Hematopoietic multipotent progenitor cell treated with erythropoietin and hydrocortisone succinate and interleukin-3 and kit ligand, for 17 days (in vitro differentiated cells): ENCODE measurements at regions not wholly inside any gene's neighbourhood (a gene's known extent, or its start where the extent isn't known, plus 50 kb on each side); places are given as distances from the start of the nearest gene placed in this dataset.
"Not testable (repeated sequence)": the region's sequence is repeated elsewhere in the genome, so short reads cannot be mapped to it uniquely, and the experiment has no call there.

Experiments
- DNase-seq: peaks from one replicate; pipeline ENCODE4 v3.0.0-alpha.2; 2015; ENCODE audit warnings: low spot score

DNA sequence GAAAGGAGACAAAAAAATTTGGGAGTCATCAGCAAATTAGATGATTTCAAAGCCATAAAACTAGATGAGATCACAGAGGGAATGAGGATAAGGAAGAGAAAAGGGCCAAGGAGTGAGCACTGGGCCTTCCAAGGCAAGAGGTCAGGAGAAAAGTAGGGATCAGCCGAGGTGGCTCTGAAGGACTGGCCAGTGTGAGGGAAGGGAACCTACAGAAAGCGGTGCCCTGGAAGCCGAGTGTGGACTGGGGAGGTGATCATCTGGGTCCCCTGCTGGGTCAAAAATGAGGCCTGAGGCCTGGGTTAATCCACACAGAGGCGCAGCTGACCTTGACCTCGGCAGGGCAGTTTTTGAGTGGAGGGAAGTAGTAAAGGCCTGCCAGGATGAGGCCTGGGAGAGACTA is 133.8 kb downstream of the SMIM20 start:
- DNase-seq: no peak

DNA sequence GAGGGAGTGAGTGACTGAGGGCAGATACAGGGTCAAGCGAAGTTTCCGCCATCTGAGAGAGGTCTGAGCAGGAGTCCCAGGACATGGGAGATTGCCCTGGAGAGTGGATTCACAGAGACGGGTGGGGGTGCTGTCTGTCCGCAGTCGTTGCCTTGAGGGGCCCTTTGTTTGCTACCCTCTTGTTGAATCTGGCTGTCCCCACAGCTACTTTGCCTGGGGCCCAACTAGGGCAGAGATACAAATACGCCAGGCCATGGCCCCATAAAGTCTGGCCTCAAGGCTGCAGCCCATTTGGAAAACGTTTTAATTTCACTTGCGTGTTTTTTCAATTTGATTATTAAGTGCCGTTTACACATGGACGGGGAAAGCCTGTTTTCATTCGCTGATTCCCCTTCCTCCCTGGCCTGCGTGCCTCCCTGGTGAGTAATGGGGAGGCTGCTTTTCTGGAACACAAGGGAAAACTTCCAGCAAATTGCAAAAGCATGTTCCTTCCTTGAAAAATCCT is 134.4 kb downstream of the SMIM20 start:
- no peak for DNase-seq

DNA sequence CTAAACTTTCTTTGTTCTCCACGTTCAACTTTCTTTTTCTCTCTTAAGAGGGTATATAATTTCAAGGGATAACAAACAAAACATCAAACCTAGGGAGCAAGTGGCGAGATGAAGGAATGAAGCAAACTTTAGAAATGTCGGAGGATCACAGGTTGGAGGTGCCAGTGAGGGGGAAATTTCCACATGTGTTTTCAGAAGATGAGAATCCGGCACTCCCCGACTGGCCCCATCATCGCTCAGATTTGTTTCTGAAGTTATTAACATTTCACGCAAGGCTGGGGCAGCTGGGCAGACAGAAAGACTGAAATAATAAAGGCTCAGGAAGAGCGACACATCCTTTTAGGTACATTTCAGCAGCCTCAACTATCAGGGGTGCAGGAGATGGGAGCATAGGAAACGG is 134.9 kb downstream of the SMIM20 start:
- DNase-seq: no peak

DNA sequence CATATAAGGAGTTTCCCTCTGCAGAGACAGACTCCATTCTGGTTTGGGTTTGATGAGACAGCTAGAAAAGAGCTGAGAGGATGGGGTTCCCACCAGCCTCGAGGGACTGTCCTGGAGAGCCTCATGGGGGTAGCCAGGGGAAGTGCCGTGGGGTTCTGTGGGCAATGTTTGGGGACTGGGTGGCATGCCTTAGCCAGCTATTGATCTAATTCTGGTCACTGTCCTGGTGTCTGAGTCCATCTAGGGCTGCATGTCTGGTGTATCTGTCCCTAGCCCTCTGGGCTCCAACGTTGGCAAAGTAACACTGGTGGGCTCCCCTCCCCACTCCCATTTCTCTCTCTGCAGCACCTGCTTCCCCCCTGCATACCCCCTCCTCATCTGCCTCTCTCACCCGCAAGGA is 135.4 kb downstream of the SMIM20 start:
- DNase-seq: no peak

DNA sequence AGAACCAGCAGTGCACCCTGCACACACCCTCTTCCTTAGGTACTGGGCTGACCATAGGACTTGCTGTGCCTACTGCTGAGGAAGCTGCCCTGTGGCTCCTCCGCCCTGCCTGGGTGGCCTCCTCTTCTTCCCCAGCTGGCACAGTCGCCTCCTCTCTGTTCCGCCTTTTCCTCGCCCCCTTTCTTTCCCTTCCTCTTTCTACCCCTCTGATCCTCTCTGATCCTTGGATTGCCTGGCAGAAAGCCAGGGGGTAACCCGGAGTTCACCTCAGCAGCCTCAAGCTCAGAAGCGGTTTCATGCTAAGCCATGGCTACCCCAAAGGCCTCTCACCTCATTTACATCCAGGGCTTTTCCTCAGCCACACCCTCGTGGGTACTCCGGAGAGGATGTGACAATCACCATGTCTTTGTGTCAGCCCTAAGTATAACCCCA is 136.2 kb downstream of the SMIM20 start:
- DNase-seq: no peak

DNA sequence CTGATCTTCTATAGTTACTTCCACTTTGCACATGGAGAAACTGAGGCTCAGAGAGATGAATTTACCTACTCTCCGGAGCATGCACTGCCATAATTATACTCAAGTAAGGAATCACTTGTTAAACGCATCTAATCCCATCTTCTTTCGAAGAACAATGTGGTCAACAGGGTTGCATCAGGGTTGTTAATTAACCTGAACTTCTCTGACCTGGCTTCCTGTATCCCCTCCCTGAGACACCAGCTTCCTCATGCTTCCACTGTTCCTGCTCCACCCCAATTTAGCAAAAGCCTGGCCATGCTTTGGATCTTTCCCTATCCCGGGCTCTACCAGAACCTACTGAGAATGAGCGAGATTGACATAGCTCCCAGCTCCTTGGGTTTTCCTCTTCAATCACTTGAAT is 136.7 kb downstream of the SMIM20 start:
- DNase-seq: no peak

DNA sequence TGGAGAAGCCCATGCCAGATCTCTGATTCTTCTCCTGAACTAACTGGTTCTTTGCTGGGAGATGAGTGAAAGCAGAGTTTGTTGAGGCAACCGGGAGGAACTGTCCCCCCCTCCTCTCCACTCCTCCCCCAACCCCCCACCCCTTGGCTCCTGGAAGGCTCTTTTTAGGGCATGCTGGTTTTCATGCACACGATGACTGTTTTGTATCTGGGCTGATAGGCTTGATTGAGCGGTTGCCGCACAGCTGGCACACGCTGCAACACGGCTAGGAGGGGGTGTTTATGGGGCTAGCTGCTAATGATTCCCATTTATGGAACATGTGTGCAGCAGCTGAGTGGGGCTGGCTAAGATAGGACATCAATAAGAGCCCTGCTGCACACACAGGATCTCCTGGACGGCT is 137.2 kb downstream of the SMIM20 start:
- no peak for DNase-seq

DNA sequence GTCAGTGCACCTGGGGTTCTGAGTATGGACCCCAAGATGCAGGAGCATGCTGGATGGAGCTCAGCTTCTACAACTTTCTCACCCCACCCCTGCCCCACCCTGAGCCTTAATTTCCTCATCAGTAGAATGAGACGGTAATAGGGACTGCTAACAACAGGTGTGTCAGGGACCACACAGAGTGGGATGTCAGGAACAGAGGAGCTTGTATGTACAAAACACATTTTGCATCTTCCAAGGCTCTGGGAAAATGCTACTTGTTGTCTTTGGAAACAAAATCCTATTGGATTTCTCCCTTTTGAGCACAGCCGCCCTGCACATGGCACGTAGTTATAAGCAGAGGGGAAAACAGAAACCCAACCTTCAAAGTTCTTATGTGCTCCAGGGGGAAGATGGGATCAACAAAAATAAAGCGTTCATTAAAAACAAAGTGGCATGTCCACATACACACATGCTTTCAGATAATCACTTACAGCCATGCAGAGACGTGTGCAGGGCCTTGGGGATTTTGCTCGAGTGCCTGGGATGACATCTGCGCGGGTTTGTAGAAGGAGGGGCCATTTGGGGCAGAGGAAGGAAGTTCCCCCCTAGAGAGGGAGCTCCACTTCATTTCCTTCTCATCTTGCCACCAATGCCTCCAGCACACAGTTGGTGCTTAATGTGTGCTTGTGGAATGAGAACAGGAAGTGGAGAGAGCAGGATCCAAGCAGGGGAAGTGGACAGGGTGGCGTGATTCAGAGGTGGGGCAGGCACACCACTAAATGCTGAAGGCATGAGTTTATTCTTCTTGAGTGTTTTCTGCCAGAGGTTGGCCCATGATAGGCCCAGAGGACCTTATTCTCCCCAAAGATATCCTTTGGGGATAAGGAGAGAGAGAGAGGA is 138.9 kb downstream of the SMIM20 start:
- DNase-seq: no peak

DNA sequence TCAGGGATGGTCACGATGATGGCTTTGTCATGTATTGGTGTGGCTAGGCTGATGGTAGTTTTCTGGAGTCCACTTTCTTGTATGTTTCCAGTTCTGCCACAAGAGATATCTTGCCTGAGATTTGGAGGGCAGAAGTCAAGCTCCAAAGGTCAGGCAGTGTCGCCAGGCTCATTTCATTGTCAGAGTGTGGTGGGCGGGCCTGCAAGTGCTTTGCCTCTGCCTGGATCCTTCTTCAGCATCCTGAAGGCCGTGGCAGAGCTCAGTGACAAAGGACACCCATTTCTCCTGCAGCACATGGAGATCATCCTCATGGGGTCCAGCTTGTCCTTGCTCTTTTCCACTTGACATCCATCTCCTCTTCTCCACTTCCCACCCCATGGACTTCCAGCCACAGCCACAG is 139.7 kb downstream of the SMIM20 start:
- no peak for DNase-seq

DNA sequence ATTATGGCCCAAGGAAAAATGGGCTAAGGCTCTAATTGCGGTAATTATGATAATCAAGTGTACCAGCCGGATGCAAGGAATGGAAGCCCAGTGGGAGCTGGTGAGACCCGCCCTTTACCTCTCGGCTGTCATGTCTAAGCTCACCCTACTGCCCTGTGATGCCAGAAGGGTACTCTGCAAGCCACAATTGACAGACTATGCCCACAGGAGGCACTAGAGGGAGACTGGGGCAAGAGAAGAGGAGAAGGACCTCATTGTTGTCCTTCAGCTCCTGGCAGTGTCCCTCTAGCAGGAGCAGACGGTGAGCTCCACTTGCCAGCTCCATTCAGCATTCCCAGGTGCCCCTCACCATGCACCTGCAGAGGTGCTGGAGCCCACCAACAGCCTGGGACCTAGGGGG is 141.8 kb downstream of the SMIM20 start:
- no peak for DNase-seq

DNA sequence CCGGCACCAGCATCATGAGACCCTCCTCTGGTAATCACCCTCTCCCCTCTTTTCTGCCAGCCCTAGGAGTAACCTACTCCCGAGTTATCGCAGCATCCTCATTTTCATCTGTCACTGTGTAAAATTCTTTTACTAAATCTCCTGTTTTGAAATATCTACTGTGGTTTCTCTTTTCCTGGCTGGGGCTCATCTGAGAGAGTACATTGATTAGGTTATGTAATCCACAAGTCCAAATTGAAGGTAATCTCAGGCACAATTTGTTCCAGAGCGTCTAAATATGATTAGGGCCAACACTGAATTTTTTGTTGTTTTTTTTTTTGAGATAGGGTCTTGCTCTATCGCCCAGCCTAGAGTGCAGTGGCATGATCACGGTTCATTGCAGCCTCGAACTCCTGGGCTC is 142.4 kb downstream of the SMIM20 start:
- no peak for DNase-seq

DNA sequence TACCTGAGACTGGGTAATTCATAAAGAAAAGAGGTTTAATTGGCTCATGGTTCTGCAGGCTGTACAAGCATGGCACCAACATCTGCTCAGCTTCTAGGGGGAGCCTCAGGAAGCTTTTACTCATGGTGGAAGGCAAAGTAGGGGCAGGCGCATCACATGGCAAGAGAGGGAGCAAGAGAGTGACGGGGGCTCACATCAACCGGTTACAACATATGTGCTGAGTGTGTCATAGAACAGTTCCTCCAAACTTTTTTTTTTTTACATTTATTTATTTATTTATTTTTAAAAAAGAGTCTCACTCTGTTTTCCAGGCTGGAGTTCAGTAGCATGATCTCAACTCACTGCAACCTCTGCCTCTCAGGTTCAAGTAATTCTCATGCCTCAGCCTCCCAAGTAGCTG is 143.8 kb downstream of the SMIM20 start:
- DNase-seq: not testable (repeated sequence)

DNA sequence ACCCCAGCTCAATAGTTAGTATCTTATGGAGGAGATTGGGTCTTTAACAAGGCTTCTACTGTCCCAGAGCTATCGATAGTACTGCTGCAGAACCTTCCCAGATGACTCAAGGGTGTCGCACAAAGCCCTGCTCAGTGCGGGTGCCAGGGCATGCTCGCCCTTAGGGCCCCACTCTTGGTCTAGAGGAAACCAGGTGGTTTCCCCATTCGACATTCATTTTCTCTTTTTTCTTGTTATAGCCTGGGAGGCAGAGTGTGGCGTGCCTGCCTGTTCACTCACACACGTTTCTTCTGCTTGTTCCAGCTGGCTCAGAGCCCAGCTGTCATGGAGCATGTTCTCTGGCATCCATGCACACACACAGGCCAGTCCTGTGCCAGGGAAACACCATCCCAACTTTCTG is 144.5 kb downstream of the SMIM20 start:
- no peak for DNase-seq

DNA sequence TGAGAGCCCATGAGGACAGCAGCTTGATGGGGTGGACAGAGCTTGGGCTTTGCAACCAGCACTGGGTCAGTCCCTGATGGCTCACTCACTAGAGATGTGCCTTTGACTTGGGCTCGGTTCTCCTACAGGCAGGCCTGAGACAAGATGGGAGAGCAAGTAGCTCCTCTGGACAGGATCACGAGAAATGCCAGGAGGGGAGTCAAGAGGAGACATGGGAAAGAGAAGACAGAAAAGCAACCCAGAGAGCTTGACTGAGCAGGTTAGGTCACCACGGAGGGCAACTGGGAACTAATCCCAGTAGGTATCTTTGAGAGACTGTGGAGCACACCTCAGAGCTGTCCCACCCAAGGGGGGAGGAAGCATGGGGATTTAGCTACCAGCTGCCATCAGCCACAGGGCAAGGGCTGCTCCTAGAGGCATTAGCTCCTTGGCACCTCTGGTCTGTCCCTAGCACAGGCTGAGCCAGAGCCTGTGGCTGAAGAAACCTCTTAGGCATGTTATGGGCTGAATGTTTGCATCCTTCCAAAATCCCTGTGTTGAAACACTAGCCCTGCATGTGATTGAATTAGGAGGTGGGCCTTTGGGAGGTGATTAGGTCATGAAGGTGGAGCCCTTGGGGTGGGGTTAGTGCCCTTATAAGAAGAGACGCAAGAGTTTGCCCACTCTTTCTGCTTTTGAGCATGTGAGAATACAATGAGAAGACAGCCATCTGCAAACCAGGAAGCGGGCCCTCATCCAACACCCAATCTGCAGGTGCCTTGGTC is 145.6 kb downstream of the SMIM20 start:
- no peak for DNase-seq

DNA sequence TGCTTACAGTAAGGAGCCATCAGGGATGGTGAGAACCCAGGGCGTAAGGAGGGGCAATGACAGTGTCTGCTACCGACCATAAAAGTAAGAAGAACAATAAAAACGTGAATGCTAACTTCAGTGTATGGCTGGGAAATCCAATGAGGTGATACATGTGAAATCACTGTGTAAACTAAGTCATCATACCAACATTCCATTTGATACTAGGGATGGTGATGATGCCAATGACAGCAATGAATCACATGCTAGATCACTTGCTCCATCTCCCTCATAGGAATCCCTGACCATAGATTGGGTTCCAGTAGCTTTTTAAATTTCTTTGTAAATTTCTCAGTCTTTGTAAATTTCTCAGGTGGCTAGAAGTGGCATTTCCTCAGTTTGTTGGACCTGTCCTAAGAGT is 146.3 kb downstream of the SMIM20 start:
- DNase-seq: no peak

DNA sequence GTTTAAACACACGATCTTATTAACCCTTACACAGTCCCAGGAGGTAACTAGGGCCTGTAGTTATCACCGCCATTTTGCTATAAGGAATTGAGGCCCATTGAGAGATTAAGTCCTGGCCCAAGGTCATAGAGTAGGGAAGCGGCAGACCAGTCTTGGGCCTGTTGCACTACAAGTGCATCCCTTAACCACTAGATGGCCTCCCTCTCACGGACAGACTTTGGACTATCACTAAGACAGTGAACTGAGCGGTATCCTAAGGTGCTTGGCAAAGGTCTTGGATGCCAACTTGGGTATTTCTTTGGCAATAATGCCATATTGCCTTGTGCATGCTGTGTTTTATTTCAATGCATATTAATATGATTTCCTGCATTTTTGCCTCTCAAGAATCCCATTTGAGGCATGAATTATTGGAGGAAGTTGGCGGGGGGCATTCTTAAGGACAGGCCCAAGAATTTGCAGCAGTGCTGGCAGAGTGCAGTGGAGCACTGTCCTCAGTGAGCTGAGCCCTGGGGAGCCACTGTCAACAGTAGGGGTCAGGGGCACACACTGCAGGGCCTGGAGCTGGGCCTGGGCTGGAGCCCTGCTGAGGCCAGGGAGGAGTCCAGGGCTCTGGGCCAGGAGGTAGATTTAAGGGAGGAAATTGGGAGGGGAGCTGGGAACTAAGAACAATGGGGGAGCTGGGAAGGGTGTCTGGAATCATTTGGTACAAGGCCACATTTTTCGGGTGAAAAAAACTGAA is 147.4 kb downstream of the SMIM20 start:
- no peak for DNase-seq

DNA sequence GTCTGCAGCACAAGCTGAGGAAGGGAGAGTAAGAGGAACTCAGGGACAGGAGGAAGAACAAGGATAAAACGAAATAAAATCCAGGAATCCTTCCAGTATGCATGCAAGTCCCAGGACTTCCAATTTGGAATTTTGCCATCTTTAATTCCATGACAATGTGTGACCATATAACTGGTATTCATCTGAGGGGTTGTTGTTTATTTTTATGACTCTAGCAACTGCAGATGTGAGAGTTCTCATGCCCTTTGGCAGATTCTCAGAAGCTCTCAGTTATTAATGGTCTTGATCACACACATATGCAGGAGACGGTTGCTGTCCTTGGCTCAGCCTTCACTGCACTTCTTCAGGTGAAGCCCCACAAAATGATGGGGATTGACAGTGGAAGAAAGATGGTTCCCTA is 148.2 kb downstream of the SMIM20 start:
- DNase-seq: no peak

DNA sequence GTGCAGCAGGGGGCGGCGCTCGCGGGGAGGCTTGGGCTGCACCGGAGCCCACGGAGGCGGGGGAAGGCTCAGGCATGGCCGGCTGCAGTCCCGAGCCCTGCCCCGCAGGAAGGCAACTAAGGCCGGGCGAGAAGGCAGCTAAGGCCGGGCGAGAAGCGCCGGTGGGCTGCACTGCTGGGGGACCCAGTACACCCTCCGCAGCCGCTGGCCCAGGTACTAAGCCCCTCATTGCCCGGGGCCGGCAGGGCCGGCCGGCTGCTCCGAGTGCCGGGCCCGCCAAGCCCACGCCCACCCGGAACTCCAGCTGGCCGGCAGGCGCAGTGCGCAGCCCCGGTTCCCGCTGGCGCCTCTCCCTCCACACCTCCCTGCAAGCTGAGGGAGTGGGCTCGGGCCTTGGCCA is 150.0 kb downstream of the SMIM20 start:
- not testable (repeated sequence) for DNase-seq

DNA sequence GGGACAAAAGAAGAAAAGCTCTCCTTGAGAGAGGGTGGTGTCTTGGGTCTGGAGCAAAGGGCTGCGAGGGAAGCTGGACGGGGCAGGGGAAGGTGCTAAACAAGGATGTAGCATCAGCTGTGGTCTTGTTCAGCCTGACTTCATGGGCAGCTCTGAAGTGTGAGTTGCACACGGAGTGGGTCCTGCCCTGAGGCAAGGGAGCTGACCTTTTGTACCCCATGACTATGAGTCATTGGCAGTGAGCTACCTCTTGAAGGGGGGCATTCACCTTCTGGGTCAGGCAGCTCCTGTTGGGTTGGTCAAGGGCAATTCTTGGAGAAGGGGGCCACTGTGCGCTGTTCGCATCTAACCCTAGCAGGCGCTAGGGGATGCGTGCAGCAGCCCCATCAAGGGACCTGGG is 151.8 kb downstream of the SMIM20 start:
- DNase-seq: no peak

DNA sequence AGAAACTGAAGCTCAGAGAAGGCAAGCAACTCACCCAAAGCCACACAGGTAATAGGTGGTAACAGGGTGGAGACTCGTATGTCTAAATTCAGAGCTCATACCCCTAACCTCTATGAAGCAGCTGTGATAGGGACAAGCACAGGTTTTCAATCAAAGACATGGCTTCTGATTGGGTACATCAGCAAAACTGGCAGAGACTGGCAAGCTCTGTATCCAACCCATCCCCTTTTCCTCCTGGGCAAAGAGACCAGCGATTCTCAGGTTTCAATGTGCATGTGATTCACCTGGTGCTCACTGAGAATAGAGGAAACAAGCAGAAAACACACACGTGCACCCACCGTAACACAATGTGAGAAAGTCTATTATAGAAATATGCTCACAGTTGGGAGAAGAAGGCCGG is 153.0 kb downstream of the SMIM20 start:
- DNase-seq: no peak

DNA sequence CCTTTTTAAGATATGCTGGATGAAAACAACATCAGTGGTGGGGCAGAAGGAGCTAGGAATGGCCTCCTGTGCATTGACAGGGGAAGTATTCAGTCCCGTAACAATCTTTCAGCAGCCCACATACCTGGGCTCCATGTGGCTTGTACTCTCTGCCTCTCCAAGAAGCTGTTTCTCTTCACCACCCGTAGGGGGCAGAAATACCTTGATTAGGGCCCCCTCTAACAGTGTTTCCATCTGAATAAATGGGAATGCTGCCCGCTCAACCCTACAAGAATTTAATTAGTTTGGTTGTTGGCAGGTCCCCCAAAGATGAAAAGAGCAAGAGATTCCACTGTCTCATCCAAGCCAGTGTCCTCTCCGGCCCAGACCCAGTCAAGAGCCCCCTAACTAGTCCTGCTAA is 155.2 kb downstream of the SMIM20 start:
- no peak for DNase-seq

DNA sequence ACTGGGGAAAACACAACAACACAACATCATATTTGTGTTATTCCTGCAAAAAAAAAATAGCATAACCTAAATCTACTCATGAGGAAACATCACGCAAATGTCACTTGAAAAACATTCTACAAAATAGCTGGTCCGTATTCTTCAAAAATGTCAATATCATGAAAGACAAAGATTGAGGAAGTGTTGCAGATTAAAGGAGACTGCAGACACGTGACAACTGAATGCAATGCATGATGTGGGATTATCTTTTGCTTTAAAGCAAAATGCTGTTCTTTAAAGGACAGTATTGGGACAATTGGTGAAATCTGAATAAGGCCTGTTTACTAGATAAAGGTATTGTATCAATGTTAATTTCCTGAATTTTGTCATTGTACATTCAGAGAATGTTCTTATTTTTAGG is 157.7 kb downstream of the SMIM20 start:
- DNase-seq: no peak
